ENCODE measurements at regions not wholly inside any gene's neighbourhood (a gene's known extent, or its start where the extent isn't known, plus 50 kb on each side); places are given as distances from the start of the nearest gene placed in this dataset.
"Not testable (repeated sequence)": the region's sequence is repeated elsewhere in the genome, so short reads cannot be mapped to it uniquely, and the experiment has no call there.

GRCh38 chr2:40584432-40584831 is 132.5 kb upstream of the SLC8A1 start:
- DNase-seq: no peak

- DNase-seq: no peak
Measured at GRCh38 chr2:40591774-40592173, 139.9 kb upstream of the SLC8A1 start.

DNA sequence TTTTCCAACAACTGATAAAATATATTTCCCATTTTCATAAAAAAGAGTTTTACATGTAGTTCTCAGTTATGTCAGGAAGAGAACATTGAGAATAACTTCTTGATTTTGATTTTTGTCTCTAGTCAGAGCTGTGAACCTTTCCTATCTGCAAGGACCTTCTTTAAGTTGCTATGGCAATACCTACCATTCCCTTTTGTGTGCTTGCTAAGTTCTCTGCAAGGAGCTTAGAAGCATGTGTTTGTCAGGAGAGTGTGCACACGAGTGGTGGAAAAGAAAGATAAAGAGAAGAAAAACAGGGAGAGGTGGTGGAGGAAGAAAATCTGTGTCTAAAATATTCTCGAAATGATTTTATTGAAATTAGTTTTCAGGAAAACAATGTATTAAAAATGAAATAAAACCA is 140.3 kb upstream of the SLC8A1 start:
- DNase-seq: no peak

- DNase-seq: no peak
Measured at GRCh38 chr2:40606862-40607261, 155.0 kb upstream of the SLC8A1 start.

DNA sequence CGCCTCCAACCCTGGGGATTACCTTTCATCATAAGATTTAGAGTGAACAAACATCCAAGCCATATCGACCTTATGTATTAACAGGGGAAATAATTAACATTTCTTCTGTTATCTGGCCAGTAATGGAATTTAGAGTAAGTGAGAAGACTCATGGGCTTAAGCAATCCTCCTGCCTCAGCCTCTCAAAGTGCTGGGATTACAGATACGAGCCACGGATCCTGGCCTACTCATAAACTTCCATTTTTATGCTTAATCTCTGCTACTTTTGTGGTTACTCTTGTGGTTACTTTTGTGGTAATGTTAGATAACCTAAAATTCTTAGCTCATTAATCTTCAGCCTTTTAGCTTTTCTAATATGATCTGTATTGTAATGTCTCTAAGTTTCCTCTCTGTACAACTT is 159.3 kb upstream of the SLC8A1 start:
- no peak for DNase-seq

DNA sequence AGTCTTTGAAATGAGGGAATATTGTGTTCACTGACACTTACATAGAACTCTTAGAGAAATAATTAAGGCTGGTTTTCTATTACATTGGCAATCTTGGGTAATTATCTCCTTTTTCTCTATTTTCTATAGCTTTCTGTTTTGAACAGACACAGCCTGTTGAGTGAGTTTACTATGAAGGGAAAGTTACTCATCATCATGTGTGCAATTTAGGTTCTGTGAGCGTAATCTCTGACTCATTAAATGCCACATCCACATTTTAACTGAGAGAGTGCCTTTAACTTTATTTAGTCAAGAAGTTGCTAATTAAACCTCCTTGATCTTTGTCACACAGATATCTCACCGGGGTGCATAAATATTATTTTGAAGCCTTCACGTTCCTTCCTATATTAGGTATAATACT is 174.0 kb upstream of the SLC8A1 start:
- DNase-seq: no peak

DNA sequence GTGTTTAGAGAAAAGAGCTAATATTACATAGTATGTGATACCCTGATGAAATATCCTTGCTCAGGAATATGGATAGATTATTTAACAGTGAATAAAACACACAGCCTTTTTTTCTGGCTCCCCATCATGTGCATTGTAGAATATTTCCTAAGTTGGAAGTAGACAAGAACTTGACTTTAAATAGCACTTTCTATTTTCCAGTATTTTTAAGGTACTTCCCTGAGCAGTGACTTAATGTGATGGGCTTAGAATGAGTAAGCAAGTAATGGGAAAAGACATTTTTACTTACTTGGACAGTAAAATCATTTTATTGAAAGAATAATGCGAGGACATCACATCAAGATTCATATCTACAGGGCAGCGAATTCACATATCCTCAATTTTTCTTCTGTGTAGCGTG is 176.7 kb upstream of the SLC8A1 start:
- DNase-seq: no peak

GRCh38 chr2:40629768-40630434 is 178.0 kb upstream of the SLC8A1 start:
- no peak for DNase-seq

GRCh38 chr2:40639320-40639719 is 187.4 kb upstream of the SLC8A1 start:
- no peak for DNase-seq

- no peak for DNase-seq
Measured at GRCh38 chr2:40642237-40642636, 190.3 kb upstream of the SLC8A1 start.

- DNase-seq: no peak
Measured at GRCh38 chr2:40642726-40643125, 190.8 kb upstream of the SLC8A1 start.

- no peak for DNase-seq
Measured at GRCh38 chr2:40646642-40647041, 194.8 kb upstream of the SLC8A1 start.

- DNase-seq: no peak
Measured at GRCh38 chr2:40652155-40652554, 200.3 kb upstream of the SLC8A1 start.

DNA sequence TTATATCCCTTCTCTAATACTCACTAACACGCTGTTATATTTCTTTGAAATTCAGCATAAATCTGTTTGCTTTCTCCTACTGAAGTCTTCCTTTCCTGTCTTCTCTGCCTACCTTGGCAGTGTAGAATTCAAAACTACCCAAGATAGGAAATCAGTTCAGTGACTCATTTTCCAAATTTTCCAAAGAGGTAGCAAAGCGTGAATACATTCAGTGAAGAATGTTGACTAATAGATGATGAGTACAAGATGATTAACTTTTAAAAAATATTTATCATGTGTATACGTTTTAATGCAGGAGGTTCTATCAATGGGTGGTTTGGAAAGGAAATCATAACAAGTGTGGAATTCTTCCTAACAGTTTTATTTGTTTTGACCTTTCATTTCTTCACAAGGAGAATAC is 201.9 kb upstream of the SLC8A1 start:
- DNase-seq: no peak

- DNase-seq: no peak
Measured at GRCh38 chr2:40654346-40654745, 202.5 kb upstream of the SLC8A1 start.

GRCh38 chr2:40658941-40659340 is 207.1 kb upstream of the SLC8A1 start:
- DNase-seq: no peak

- DNase-seq: no peak
Measured at GRCh38 chr2:40665493-40666232, 213.8 kb upstream of the SLC8A1 start.

DNA sequence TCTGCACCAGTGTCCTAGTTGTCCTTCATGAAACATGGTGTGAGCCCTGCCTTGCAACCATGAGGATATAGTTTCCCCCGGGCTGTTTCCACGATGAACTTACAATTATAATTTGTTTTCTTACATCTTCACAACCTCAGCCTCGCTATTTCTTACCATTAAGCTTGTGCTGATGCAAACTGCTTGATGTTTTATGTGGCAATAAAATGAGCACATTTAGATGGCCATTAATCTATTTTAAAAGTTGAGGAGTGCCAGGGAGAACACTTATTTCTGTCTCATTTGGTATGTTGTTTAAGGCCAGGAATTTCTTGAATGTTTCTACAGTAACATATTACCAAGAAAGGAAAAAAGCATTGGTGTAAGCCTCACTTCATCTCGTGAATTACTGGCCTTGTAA is 214.5 kb upstream of the SLC8A1 start:
- DNase-seq: no peak

DNA sequence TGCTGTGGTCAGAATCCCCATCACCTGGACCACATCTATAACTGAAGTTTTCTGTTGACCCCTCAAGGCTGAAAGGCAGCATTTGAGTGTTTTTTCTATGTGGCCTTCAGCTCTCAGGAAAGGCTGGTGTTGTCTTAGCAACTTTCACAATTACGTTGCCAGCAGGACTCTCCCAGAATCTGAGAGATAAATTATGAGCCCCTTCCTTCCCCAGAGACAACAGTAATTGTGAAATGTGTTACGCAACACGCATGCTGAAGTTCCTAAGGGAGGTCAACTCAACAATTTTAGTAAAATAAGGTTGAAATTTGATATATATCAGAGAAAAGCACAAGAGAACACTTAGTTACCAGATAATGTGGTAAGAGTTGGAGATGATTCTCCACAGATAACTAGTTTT is 216.5 kb upstream of the SLC8A1 start:
- DNase-seq: no peak

DNA sequence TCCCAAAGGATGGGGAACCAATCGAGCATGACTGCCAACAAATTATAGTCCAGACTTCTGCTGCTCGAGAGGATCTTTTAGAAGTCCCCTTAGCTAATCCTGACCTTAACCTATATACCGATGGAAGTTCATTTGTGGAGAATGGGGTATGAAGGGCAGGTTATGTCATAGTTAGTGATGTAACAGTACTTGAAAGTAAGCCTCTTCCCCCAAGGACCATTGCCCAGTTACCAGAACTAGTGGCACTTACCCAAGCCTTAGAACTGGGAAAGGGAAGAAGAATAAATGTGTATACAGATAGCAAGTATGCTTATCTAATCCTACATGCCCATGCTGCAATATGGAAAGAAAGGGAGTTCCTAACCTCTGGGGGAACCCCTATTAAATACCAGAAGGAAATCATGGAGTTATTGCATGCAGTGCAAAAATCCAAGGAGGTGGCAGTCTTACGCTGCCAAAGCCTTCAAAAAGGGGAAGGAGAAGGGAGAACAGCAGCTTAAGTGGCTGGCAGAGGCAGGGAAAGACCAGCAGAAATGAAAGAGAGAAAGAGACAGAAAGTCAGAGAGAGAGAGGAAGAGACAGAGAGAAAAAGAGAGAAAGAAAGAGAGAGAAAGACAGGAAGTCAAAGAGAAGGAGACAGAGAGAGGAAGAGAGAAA is 224.4 kb upstream of the SLC8A1 start:
- DNase-seq: not testable (repeated sequence)

GRCh38 chr2:40680547-40680946 is 228.7 kb upstream of the SLC8A1 start:
- DNase-seq: no peak

DNA sequence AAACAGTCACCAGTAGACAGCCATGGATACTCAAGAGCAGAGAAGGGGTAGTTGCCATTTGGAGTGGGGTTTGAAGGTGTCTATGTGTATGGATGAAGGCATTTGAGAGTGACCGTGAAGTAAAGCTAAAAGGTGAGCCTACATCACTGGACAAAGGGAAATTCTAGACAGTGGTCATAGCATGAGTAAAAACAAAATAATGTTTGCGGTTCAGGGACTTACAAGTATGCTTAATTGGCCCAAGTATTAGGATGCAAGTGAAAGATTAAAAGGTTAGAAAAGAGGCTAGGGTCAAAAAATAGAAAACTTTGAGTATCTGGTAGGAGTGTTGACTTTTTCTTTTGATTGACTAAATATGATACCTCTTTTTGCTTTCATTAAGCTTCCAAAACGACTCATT is 238.1 kb upstream of the SLC8A1 start:
- no peak for DNase-seq

- DNase-seq: no peak
Measured at GRCh38 chr2:40690525-40690924, 238.6 kb upstream of the SLC8A1 start.

- no peak for DNase-seq
Measured at GRCh38 chr2:40700231-40700954, 248.5 kb upstream of the SLC8A1 start.
